DND-41 (cell line): ENCODE measurements at regions not wholly inside any gene's neighbourhood (a gene's known extent, or its start where the extent isn't known, plus 50 kb on each side); places are given as distances from the start of the nearest gene placed in this dataset.
"Not testable (repeated sequence)": the region's sequence is repeated elsewhere in the genome, so short reads cannot be mapped to it uniquely, and the experiment has no call there.

Source experiments
- ATAC-seq: fragments of 200-7000 bp; cut with Tn5 transposase; 3 replicates; pipeline ENCODE4 v1.9.1; 2021; ENCODE audit warnings: low read depth; ENCODE audit not compliant: insufficient read depth
- DNase-seq: peaks from one replicate; pipeline ENCODE4 v3.0.0-alpha.2; 2020
- H2AFZ ChIP-seq: 2 replicates; pipeline ENCODE4 v1.6.0; 2012; ENCODE audit warnings: low read depth, low read length
- H3K27ac ChIP-seq: 2 replicates; pipeline ENCODE4 v1.5.1; 2012; ENCODE audit warnings: low read length, inconsistent platforms
- H3K27me3 ChIP-seq: fragments of 200-600 bp; sonication (generic); 2 replicates; pipeline ENCODE4 v1.6.0; 2012; ENCODE audit warnings: low read length, mild to moderate bottlenecking, inconsistent platforms; ENCODE audit not compliant: insufficient read depth, poor library complexity
- H3K36me3 ChIP-seq: 2 replicates; pipeline ENCODE4 v1.5.1; 2012; ENCODE audit warnings: low read length, inconsistent platforms; ENCODE audit not compliant: insufficient read depth
- H3K4me1 ChIP-seq: 2 replicates; pipeline ENCODE4 v1.5.1; 2012; ENCODE audit warnings: mild to moderate bottlenecking, low read length; ENCODE audit not compliant: insufficient read depth
- H3K4me2 ChIP-seq: 2 replicates; pipeline ENCODE4 v1.6.0; 2012; ENCODE audit warnings: mild to moderate bottlenecking, moderate library complexity, low read length, inconsistent platforms; ENCODE audit not compliant: insufficient read depth
- H3K4me3 ChIP-seq, 2 experiments: fragments of 200-600 bp in 1 of 2; shearing (Covaris generic) in 1 of 2; 2 replicates each; pipeline ENCODE4 v1.5.1; 2012 to 2016; ENCODE audit warnings: inconsistent platforms in 2 of 2, low read length in 2 of 2, mild to moderate bottlenecking in 2 of 2, low read depth in 1 of 2, moderate library complexity in 1 of 2
- H3K79me2 ChIP-seq: 2 replicates; pipeline ENCODE4 v1.6.0; 2012; ENCODE audit warnings: low read length, inconsistent platforms; ENCODE audit not compliant: insufficient read depth
- H3K9ac ChIP-seq: 2 replicates; pipeline ENCODE4 v1.6.0; 2012; ENCODE audit warnings: low read depth, mild to moderate bottlenecking, inconsistent platforms, low read length, moderate library complexity
- H3K9me3 ChIP-seq: 2 replicates; pipeline ENCODE4 v1.5.1; 2012; ENCODE audit warnings: low read length, moderate library complexity, mild to moderate bottlenecking, inconsistent platforms; ENCODE audit not compliant: insufficient read depth, severe bottlenecking
- H4K20me1 ChIP-seq: 2 replicates; pipeline ENCODE4 v1.6.0; 2012; ENCODE audit warnings: low read length; ENCODE audit not compliant: insufficient read depth
- EZH2 ChIP-seq: IDR thresholded peaks from 3 replicates; pipeline ENCODE4 v1.6.1; 2012; ENCODE audit warnings: borderline replicate concordance, low read depth, mild to moderate bottlenecking, moderate library complexity, low read length, inconsistent platforms; ENCODE audit not compliant: severe bottlenecking
- TF ChIP-seq, protein P1 (sequence below): IDR thresholded peaks from 2 replicates; pipeline ENCODE4 v1.5.1; 2012; ENCODE audit warnings: borderline replicate concordance, low read length, moderate library complexity, mild to moderate bottlenecking; ENCODE audit not compliant: poor library complexity, severe bottlenecking; ENCODE audit errors: extremely low read depth

DNA sequence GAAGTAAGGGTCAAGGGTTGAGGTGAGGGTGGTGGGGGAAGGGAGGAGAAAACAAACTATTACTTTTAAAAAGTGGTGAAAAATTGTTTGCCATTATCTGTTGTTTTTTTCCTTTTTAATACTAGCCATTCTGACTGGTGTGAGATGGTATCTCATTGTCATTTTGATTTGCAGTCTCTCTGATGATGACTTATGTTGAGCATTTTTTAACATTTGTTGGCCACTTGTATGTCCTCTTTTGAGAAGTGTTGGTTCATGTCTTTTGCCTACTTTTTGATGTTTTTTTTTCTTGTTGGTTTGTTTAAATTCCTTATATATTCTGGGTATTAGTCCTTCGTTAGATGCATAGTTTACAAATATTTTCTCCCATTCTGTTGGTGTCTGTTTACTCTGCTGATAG, 185.9 kb upstream of the ANKRD28 start:
- Histone ChIP-seq H3K36me3 (no peaks in the 10 kb centered on the region), H3K9ac (no peak overlapping the region), H2AFZ (no peak overlapping the region), H3K27ac (no peak overlapping the region), H3K4me1 (no peaks in the 10 kb centered on the region), H3K9me3 (no peaks in the 10 kb centered on the region), H3K4me2 (no peak overlapping the region), H3K4me3 (no peak overlapping the region), H4K20me1 (no peaks in the 10 kb centered on the region), H3K79me2 (no peaks in the 10 kb centered on the region), H3K27me3 (no peaks in the 10 kb centered on the region)
- TF ChIP-seq, protein P1, sequence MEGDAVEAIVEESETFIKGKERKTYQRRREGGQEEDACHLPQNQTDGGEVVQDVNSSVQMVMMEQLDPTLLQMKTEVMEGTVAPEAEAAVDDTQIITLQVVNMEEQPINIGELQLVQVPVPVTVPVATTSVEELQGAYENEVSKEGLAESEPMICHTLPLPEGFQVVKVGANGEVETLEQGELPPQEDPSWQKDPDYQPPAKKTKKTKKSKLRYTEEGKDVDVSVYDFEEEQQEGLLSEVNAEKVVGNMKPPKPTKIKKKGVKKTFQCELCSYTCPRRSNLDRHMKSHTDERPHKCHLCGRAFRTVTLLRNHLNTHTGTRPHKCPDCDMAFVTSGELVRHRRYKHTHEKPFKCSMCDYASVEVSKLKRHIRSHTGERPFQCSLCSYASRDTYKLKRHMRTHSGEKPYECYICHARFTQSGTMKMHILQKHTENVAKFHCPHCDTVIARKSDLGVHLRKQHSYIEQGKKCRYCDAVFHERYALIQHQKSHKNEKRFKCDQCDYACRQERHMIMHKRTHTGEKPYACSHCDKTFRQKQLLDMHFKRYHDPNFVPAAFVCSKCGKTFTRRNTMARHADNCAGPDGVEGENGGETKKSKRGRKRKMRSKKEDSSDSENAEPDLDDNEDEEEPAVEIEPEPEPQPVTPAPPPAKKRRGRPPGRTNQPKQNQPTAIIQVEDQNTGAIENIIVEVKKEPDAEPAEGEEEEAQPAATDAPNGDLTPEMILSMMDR = no peak
- no peak for TF ChIP-seq EZH2
- no peak for ATAC-seq
- no peak for DNase-seq

GRCh38 chr3:15989419-15989818, 185.1 kb upstream of the GALNT15 start:
- Histone ChIP-seq H3K9me3 (no peaks in the 10 kb centered on the region), H3K4me2 (no peak overlapping the region), H4K20me1 (no peaks in the 10 kb centered on the region), H3K27me3 (no peaks in the 10 kb centered on the region), H3K4me3 (no peak overlapping the region), H2AFZ (no peak overlapping the region), H3K4me1 (no peaks in the 10 kb centered on the region), H3K79me2 (no peaks in the 10 kb centered on the region), H3K27ac (no peak overlapping the region), H3K36me3 (no peaks in the 10 kb centered on the region), H3K9ac (no peak overlapping the region)
- TF ChIP-seq EZH2 = no peak
- TF ChIP-seq, protein P1 = peak; percentile 47
- ATAC-seq = no peak
- no peak for DNase-seq

DNA sequence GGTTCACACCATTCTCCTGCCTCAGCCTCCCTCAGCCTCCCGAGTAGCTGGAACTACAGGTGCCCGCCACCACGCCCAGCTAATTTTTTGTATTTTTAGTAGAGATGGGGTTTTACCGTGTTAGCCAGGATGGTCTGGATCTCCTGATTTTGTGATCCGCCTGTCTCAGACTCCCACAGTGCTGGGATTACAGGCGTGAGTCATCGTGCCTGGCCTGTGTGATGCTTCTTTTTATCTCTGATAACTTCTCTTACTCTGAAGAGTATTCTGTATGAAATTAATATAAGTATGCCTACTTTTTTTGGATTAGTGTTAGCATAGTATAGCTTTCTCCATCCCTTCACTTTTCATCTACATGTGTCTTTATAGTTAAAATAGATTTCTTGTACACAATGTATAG, 180.8 kb upstream of the GALNT15 start:
- not testable (repeated sequence) for H3K4me2 ChIP-seq, H3K9me3 ChIP-seq, H3K9ac ChIP-seq, H3K79me2 ChIP-seq, H3K27ac ChIP-seq, H3K4me1 ChIP-seq, H3K4me3 ChIP-seq, DNase-seq, H3K36me3 ChIP-seq, H4K20me1 ChIP-seq, H2AFZ ChIP-seq, ATAC-seq, H3K27me3 ChIP-seq

- not testable (repeated sequence) for ATAC-seq, H3K27ac ChIP-seq, H4K20me1 ChIP-seq, H3K36me3 ChIP-seq, H3K27me3 ChIP-seq, H3K9me3 ChIP-seq, H2AFZ ChIP-seq, H3K4me2 ChIP-seq, H3K9ac ChIP-seq, H3K79me2 ChIP-seq, DNase-seq, H3K4me3 ChIP-seq, H3K4me1 ChIP-seq
Observed at GRCh38 chr3:15996496-15996895, 178.0 kb upstream of the GALNT15 start.
